Brain microvascular endothelial cell (primary cell): ENCODE measurements at regions not wholly inside any gene's neighbourhood (a gene's known extent, or its start where the extent isn't known, plus 50 kb on each side); places are given as distances from the start of the nearest gene placed in this dataset.
"Not testable (repeated sequence)": the region's sequence is repeated elsewhere in the genome, so short reads cannot be mapped to it uniquely, and the experiment has no call there.

Experiments used
- DNase-seq: peaks from one replicate; pipeline ENCODE4 v3.0.0-alpha.2; 2020
- H3K27ac ChIP-seq: fragments of 250-450 bp; sonication (Bioruptor Pico); 2 replicates; pipeline ENCODE4 v1.5.1; 2020; ENCODE audit warnings: mild to moderate bottlenecking, moderate library complexity
- H3K27me3 ChIP-seq: fragments of 250-450 bp; sonication (Bioruptor Pico); replicated peaks from 2 replicates; pipeline ENCODE4 v1.5.1; 2020; ENCODE audit warnings: mild to moderate bottlenecking
- H3K36me3 ChIP-seq: fragments of 250-450 bp; sonication (Bioruptor Pico); replicated peaks from 2 replicates; pipeline ENCODE4 v1.5.1; 2020; ENCODE audit warnings: mild to moderate bottlenecking
- H3K4me3 ChIP-seq: 2 replicates; pipeline ENCODE4 v1.5.1; 2011; ENCODE audit warnings: low read depth, mild to moderate bottlenecking, control low read depth, low read length, moderate library complexity
- CTCF ChIP-seq: IDR thresholded peaks from 2 replicates; pipeline ENCODE4 v1.5.1; 2011; ENCODE audit warnings: low read depth, mild to moderate bottlenecking, moderate library complexity, low read length, control low read depth, inconsistent platforms; ENCODE audit errors: missing control alignments
- in situ Hi-C: cut with HindIII; loops from 2 replicates; pipeline ENCODE4 v1.10.0; 2017; ENCODE audit warnings: low sequenced_read_pairs, low pct_ligation_motif_present

GRCh38 chr16:88128556-88128955 lies 177.3 kb downstream of the BANP start:
- Histone ChIP-seq H3K4me3 (no peak overlapping the region), H3K36me3 (no peaks in the 10 kb centered on the region), H3K27me3 (no peaks in the 10 kb centered on the region), H3K27ac (no peak overlapping the region)
- no peak for TF ChIP-seq CTCF
- DNase-seq: no peak
- in situ Hi-C loops: no loop called here

- H3K27me3 ChIP-seq, H3K36me3 ChIP-seq, H3K27ac ChIP-seq, DNase-seq, H3K4me3 ChIP-seq, in situ Hi-C loops: not testable (repeated sequence)
Observed at GRCh38 chr16:88129133-88129532, 177.9 kb downstream of the BANP start.

- DNase-seq: no peak
- Histone ChIP-seq H3K27ac (no peak overlapping the region), H3K4me3 (no peak overlapping the region), H3K27me3 (no peaks in the 10 kb centered on the region), H3K36me3 (no peaks in the 10 kb centered on the region)
- TF ChIP-seq CTCF: no peak
- in situ Hi-C loops: no loop called here
Observed at GRCh38 chr16:88130016-88130415, 178.8 kb downstream of the BANP start.

- Histone ChIP-seq H3K27me3 (no peaks in the 10 kb centered on the region), H3K36me3 (no peaks in the 10 kb centered on the region), H3K27ac (no peak overlapping the region), H3K4me3 (no peak overlapping the region)
- no peak for TF ChIP-seq CTCF
- DNase-seq: no peak
- in situ Hi-C loops: no loop called here
Observed at GRCh38 chr16:88130681-88131080, 179.4 kb downstream of the BANP start.

GRCh38 chr16:88131256-88131655 lies 180.0 kb downstream of the BANP start:
- TF ChIP-seq CTCF: no peak

GRCh38 chr16:88131966-88132365 lies 180.7 kb downstream of the BANP start:
- DNase-seq: no peak

More at GRCh38 chr16:88131256-88131655, 180.0 kb downstream of the BANP start:
- DNase-seq: no peak
- no peak overlapping the region for H3K4me3 ChIP-seq
- H3K36me3 ChIP-seq: no peaks in the 10 kb centered on the region
- in situ Hi-C loops: no loop called here
- no peak overlapping the region for H3K27ac ChIP-seq
- H3K27me3 ChIP-seq: no peaks in the 10 kb centered on the region

More at GRCh38 chr16:88131966-88132365, 180.7 kb downstream of the BANP start:
- Histone ChIP-seq H3K27me3 (no peaks in the 10 kb centered on the region), H3K4me3 (no peak overlapping the region), H3K27ac (no peak overlapping the region), H3K36me3 (no peaks in the 10 kb centered on the region)
- no peak for TF ChIP-seq CTCF
- in situ Hi-C loops: no loop called here
